Epithelial cell of esophagus (primary cell): ENCODE measurements at regions not wholly inside any gene's neighbourhood (a gene's known extent, or its start where the extent isn't known, plus 50 kb on each side); places are given as distances from the start of the nearest gene placed in this dataset.
A peak's percentile ranks its signal among the peaks of the same experiment; 100 is the strongest.

ENCODE experiments used
- DNase-seq: peaks from one replicate; pipeline ENCODE4 v3.0.0; 2010; ENCODE audit warnings: low read depth
- H3K4me3 ChIP-seq: 2 replicates; pipeline ENCODE4 v1.5.1; 2011; ENCODE audit warnings: mild to moderate bottlenecking, low read length, control low read depth
- TF ChIP-seq, protein P1 (sequence below): IDR thresholded peaks from 2 replicates; pipeline ENCODE4 v1.5.1; 2011; ENCODE audit warnings: low read depth, mild to moderate bottlenecking, low read length, control low read depth, inconsistent platforms; ENCODE audit not compliant: insufficient read depth; ENCODE audit errors: missing control alignments

DNA sequence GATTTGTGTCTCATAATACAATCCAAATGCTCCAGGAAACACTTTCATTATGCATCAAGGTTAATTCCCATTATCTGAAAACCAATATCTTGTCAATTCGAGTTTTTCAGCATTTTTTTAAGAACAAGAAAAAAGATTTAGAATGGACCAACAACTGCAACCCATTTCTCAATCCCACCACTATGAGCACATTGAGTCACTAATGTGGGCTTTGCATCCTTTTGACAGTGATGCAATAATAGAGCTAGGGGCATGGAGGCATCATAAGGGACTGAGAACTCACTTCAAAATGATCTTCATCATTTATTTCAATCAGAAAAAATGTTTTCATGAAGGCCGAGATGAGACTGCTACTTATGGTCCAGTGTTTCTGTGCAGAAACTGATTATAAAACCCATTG is 74.8 kb upstream of the DEFB112 start:
- TF ChIP-seq, protein P1, sequence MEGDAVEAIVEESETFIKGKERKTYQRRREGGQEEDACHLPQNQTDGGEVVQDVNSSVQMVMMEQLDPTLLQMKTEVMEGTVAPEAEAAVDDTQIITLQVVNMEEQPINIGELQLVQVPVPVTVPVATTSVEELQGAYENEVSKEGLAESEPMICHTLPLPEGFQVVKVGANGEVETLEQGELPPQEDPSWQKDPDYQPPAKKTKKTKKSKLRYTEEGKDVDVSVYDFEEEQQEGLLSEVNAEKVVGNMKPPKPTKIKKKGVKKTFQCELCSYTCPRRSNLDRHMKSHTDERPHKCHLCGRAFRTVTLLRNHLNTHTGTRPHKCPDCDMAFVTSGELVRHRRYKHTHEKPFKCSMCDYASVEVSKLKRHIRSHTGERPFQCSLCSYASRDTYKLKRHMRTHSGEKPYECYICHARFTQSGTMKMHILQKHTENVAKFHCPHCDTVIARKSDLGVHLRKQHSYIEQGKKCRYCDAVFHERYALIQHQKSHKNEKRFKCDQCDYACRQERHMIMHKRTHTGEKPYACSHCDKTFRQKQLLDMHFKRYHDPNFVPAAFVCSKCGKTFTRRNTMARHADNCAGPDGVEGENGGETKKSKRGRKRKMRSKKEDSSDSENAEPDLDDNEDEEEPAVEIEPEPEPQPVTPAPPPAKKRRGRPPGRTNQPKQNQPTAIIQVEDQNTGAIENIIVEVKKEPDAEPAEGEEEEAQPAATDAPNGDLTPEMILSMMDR: no peak
- no peak for DNase-seq
- H3K4me3 ChIP-seq: no peak overlapping the region

DNA sequence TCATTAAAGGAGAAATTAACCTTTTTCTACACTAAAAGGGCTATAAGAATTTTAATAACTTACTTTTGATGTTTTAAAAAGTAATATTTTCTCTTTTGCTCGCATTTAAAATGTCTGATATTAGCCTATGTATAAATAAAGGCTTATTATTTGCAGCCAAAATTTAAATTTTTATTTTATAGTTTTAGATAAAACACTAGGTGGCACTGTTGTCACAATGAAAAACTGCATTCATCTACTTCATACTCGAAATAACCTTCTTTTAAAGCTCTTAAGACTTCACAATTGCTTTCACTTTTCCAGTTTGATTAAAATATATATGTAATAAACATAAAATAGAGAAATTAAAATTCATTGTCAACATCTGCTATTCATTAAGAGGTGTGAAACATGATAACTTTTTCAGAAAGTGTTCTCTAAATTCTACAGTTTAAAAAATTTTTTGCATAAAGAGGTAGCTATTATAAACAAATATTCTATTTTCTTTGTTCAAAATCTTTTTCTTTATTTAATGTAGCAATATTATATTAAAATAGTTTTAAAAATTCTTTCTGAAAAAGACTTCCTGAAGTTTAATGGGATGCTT is 78.8 kb upstream of the DEFB112 start:
- H3K4me3 ChIP-seq: no peak overlapping the region
- peak; percentile 19 for DNase-seq
- TF ChIP-seq, protein P1: peak; percentile 23

DNA sequence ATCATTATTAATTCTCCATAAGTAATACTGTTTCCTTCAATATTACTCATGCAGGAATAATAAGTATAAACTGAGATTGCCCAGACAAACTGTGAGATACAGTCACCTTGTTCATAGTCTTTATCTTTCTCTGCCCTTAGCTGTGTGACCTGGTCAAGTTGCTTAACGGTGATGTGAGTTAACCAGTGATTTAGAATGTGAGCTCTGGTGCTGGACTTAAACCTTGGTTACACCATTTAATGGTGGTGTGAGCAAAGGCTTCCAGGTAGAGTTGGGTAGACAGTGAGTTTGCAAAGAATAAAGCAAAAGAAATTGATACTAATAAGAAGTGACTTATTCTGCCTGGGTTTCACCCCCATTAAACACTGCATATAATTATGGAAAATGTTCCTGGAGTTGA is 86.2 kb upstream of the DEFB112 start:
- no peak for DNase-seq
- TF ChIP-seq, protein P1: no peak
- no peak overlapping the region for H3K4me3 ChIP-seq

DNA sequence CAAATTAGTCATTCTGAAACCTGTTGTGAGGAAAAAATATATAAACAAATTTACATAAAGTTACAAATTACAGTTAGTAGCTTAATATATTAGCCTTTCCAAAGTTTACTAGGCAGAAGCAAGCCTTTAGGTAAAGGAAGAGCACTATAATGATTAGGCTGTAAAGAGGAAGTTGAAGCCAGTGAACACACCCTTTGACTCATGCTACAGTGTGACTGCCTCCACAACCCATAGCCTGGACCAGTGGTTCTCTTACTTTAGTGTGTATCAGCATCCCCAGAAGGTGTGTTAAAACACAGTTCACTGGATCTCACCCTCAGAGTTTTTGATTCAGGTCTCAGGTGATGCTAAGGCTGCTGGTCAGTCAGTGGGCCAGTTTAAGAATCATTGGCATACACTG is 91.4 kb upstream of the DEFB112 start:
- TF ChIP-seq, protein P1: no peak
- DNase-seq: peak; percentile 42
- H3K4me3 ChIP-seq: no peak overlapping the region

DNA sequence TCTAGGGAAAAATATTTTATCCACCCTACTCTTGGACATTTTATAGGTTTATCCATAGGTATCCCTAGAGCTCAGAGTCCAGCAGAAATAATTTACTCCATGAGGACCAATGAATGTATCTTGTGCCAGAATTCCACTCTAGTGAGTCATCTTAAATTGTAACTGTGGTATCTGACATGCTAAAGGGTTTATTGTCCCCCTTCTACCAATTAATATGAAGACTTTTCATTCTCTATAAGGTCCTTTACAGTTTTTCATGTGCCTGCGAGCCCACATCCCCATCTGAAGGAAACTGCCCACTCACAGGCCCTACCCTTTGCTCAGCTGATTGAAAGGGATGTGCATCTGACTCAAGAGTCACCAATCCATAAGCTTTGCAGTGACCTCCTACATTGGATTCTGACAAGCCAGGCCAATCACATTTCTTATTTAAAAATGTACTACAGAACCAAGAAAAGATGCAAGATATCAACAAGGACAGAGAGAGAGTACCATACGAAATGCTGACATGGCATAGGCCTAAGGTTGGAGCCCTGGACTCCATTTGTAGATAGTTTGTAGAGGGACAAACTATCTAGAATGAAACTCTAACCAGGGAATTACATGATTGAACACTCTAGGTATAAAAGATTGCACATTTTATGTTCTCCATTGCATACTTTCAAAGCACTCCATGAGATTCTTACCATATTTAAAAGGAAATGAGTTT is 93.4 kb upstream of the DEFB112 start:
- DNase-seq: no peak
- H3K4me3 ChIP-seq: no peak overlapping the region
- TF ChIP-seq, protein P1: no peak

DNA sequence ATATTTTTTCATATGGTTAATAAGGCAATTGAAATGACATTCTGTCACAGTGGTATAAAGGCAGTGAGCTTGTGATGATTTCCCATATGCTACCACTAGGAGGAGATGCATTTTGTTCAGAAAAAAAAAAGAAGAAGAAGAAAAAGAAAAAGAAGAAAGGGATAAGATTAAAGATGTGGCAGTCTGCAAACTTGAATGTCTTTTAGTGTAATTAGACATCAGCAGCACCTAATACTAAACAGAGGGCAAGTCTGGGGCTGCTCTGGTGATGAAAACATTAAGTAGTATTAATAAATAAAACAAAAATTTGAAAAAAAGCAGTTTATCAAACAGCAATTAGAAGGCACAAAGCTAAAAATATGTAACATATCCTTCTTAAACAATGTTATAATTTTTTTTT is 95.4 kb upstream of the DEFB112 start:
- H3K4me3 ChIP-seq: no peak overlapping the region
- TF ChIP-seq, protein P1: peak; percentile 53
- DNase-seq: peak; percentile 34

DNA sequence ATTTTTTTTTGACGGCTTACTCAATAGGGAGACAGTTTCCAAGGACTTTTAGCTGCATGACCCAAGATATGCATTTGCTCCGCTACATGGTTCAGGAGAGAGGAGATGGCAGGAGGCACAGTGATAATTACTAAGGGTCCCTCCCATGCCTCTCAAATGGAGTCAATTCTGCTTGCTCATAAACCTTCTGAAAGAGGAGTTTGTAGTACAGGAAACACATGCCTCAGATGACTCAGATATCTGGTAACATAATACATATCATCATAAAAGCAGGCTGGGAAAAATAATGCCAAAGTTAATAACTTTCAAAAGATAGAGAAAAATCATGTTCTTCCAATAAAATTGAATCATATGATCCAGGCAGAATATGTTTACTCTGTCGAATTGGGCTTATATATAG is 97.6 kb upstream of the DEFB112 start:
- TF ChIP-seq, protein P1: no peak
- DNase-seq: peak; percentile 31
- no peak overlapping the region for H3K4me3 ChIP-seq
